ENCODE measurements at regions not wholly inside any gene's neighbourhood (a gene's known extent, or its start where the extent isn't known, plus 50 kb on each side); places are given as distances from the start of the nearest gene placed in this dataset.
"Not testable (repeated sequence)": the region's sequence is repeated elsewhere in the genome, so short reads cannot be mapped to it uniquely, and the experiment has no call there.

- no peak overlapping the region for H3K27ac ChIP-seq (ENCODE audit: low read depth, low read length)
- H3K9ac ChIP-seq (ENCODE audit: low read length): no peak overlapping the region
- no peaks in the 10 kb centered on the region for H3K36me3 ChIP-seq (ENCODE audit: control insufficient read depth, insufficient read depth, low read length)
- H3K9me3 ChIP-seq (ENCODE audit: control insufficient read depth, insufficient read depth, low read depth, low read length): peaks cover 1% of the 10 kb centered on the region; the same call in 1 of the 2 replicates
- no peaks in the 10 kb centered on the region for H3K27me3 ChIP-seq (ENCODE audit: control insufficient read depth, insufficient read depth, low read length)
- no peaks in the 10 kb centered on the region for H3K4me1 ChIP-seq (ENCODE audit: control insufficient read depth, insufficient read depth, low read length)
- H3K4me3 ChIP-seq (ENCODE audit: low read depth, low read length): no peak overlapping the region
These were observed 193.2 kb downstream of the OLFM1 start for GRCh38 chr9:135280666-135281065.

DNA sequence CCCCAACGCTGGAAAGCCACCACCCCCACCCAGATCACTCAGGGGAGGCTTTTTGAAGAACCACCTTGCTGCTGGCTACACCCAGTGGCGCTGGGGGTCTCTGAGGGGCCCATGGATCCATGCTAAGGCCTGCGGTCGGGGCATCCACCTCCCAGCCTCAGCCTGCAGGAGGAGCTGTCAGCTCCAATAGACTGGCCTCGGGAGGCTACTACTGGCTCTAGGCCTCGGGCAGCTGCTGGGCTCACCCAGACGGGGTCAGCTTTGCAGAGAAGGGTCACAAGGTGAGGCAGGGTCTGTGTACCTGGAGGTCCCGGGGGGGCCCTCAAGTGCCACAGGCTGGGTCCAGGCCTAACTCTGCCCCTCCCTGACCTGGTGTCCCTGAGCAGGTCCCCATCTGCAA lies 193.7 kb downstream of the OLFM1 start:
- H3K27ac ChIP-seq (ENCODE audit: low read depth, low read length): no peak overlapping the region
- H3K36me3 ChIP-seq (ENCODE audit: control insufficient read depth, insufficient read depth, low read length): no peaks in the 10 kb centered on the region
- peaks cover 6% of the 10 kb centered on the region; the same call in 1 of the 2 replicates for H3K9me3 ChIP-seq (ENCODE audit: control insufficient read depth, insufficient read depth, low read depth, low read length)
- no peaks in the 10 kb centered on the region for H3K27me3 ChIP-seq (ENCODE audit: control insufficient read depth, insufficient read depth, low read length)
- H3K4me1 ChIP-seq (ENCODE audit: control insufficient read depth, insufficient read depth, low read length): no peaks in the 10 kb centered on the region
- H3K4me3 ChIP-seq (ENCODE audit: low read depth, low read length): no peak overlapping the region
- H3K9ac ChIP-seq (ENCODE audit: low read length): no peak overlapping the region

GRCh38 chr9:135281791-135282737 lies 194.6 kb downstream of the OLFM1 start:
- peaks cover 8% of the 10 kb centered on the region; the same call in 1 of the 2 replicates for H3K9me3 ChIP-seq (ENCODE audit: control insufficient read depth, insufficient read depth, low read depth, low read length)

DNA sequence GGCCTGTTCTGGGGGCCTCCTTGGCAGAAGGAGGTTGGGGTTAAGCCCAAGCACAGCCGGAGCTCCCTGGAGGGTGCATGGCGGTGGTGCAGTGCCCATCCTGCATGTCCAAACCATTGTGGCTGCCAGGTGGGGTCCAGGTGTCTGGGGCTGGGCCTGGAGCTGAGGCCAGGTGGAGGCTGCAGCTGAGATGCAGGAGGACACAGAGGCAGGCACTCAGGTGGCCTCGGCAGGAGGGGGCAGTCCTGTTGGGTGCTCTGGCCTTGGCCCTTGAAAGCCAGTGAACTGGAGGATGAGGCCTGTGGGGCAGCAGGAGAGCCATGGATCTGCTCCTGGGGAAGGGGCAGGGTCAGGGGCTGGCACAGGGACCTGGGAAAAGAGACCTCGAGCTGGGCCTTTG lies 195.3 kb downstream of the OLFM1 start:
- Histone ChIP-seq H3K9me3 (ENCODE audit: control insufficient read depth, insufficient read depth, low read depth, low read length) (peaks cover 8% of the 10 kb centered on the region; the same call in 1 of the 2 replicates), H3K4me1 (ENCODE audit: control insufficient read depth, insufficient read depth, low read length) (no peaks in the 10 kb centered on the region), H3K27me3 (ENCODE audit: control insufficient read depth, insufficient read depth, low read length) (no peaks in the 10 kb centered on the region), H3K4me3 (ENCODE audit: low read depth, low read length) (no peak overlapping the region), H3K36me3 (ENCODE audit: control insufficient read depth, insufficient read depth, low read length) (no peaks in the 10 kb centered on the region), H3K27ac (ENCODE audit: low read depth, low read length) (no peak overlapping the region), H3K9ac (ENCODE audit: low read length) (no peak overlapping the region)

More at GRCh38 chr9:135281791-135282737, 194.6 kb downstream of the OLFM1 start:
- Histone ChIP-seq H3K27me3 (ENCODE audit: control insufficient read depth, insufficient read depth, low read length) (no peaks in the 10 kb centered on the region), H3K4me3 (ENCODE audit: low read depth, low read length) (no peak overlapping the region), H3K36me3 (ENCODE audit: control insufficient read depth, insufficient read depth, low read length) (no peaks in the 10 kb centered on the region), H3K4me1 (ENCODE audit: control insufficient read depth, insufficient read depth, low read length) (no peaks in the 10 kb centered on the region), H3K27ac (ENCODE audit: low read depth, low read length) (no peak overlapping the region), H3K9ac (ENCODE audit: low read length) (no peak overlapping the region)

DNA sequence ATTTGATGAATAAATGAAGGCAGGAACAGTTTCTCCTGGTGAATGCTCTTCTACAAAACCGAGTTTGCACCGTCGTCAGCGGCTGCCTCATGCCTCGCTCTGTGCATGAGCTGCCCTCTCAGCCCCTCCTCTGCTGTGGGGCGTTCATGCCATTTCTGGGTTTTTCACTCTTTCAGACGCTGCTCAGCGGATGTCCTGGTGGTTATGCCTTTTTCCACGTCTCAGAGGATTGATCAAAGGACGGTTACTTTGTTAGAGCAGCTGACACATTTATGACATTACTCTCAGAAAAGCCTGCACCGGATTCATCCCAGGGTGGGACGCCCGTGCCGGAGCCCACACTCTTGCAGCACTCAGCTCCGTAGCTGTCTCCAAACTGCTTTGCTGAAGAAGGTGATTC lies 195.9 kb upstream of the PPP1R26 start:
- H3K27ac ChIP-seq (ENCODE audit: low read depth, low read length): no peak overlapping the region
- no peaks in the 10 kb centered on the region for H3K4me1 ChIP-seq (ENCODE audit: control insufficient read depth, insufficient read depth, low read length)
- H3K36me3 ChIP-seq (ENCODE audit: control insufficient read depth, insufficient read depth, low read length): no peaks in the 10 kb centered on the region
- peaks cover 8% of the 10 kb centered on the region; the same call in 1 of the 2 replicates for H3K9me3 ChIP-seq (ENCODE audit: control insufficient read depth, insufficient read depth, low read depth, low read length)
- H3K27me3 ChIP-seq (ENCODE audit: control insufficient read depth, insufficient read depth, low read length): no peaks in the 10 kb centered on the region
- no peak overlapping the region for H3K4me3 ChIP-seq (ENCODE audit: low read depth, low read length)
- no peak overlapping the region for H3K9ac ChIP-seq (ENCODE audit: low read length)

GRCh38 chr9:135284386-135285134 lies 195.0 kb upstream of the PPP1R26 start:
- H3K9me3 ChIP-seq (ENCODE audit: control insufficient read depth, insufficient read depth, low read depth, low read length): peaks cover 8% of the 10 kb centered on the region; the same call in 1 of the 2 replicates
- no peaks in the 10 kb centered on the region for H3K36me3 ChIP-seq (ENCODE audit: control insufficient read depth, insufficient read depth, low read length)
- no peaks in the 10 kb centered on the region for H3K27me3 ChIP-seq (ENCODE audit: control insufficient read depth, insufficient read depth, low read length)
- no peak overlapping the region for H3K4me3 ChIP-seq (ENCODE audit: low read depth, low read length)
- no peaks in the 10 kb centered on the region for H3K4me1 ChIP-seq (ENCODE audit: control insufficient read depth, insufficient read depth, low read length)
- H3K27ac ChIP-seq (ENCODE audit: low read depth, low read length): no peak overlapping the region
- H3K9ac ChIP-seq (ENCODE audit: low read length): no peak overlapping the region

DNA sequence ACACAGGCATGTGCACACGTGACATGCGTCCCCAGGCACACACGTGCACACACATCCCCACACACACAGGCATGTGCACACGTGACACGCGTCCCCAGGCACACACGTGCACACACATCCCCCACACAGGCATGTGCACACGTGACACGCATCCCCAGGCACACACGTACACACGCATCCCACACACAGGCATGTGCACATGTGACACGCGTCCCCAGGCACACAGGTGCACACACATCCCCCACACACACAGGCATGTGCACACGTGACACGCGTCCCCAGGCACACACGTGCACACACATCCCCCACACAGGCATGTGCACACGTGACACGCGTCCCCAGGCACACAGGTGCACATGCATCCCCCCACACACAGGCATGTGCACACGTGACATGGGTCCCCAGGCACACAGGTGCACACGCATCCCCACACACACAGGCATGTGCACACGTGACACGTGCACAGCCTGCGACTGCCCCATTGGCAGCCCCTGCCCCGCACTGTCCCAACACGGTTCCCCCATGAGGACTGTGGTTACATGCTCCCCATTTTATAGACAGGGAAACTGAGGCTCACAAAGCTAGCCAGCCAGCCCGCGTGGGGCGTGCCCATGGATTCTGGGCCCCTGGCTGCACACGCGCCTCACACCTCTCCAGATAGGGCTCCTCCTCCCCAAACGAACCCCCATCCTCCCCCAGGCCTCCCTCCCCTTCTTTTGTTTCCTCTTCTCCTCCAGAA lies 193.2 kb upstream of the PPP1R26 start:
- H3K9me3 ChIP-seq (ENCODE audit: control insufficient read depth, insufficient read depth, low read depth, low read length); H3K27me3 ChIP-seq (ENCODE audit: control insufficient read depth, insufficient read depth, low read length); H3K27ac ChIP-seq (ENCODE audit: low read depth, low read length): not testable (repeated sequence)

DNA sequence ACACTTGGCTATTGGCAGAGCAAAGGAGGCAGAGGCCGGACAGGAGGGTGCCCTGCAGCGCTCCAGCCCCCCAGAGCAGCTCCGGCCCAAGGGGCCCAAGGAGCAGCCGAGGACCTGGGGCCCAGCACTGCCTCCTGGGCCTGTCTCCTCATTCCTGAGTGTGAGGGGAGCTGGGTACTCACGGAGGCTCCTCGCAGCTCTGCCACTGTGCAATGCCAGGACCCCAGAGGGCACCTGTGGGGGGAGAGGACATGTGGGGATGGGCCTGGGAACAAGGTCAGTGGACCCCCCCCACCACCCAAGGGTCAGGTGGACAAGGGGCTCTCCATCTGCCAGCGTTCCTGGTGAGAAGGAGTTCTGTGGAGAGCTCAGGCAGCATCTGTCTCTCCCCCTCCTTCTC lies 192.6 kb upstream of the PPP1R26 start:
- Histone ChIP-seq H3K27me3 (ENCODE audit: control insufficient read depth, insufficient read depth, low read length) (no peaks in the 10 kb centered on the region), H3K9me3 (ENCODE audit: control insufficient read depth, insufficient read depth, low read depth, low read length) (peaks cover 8% of the 10 kb centered on the region; the same call in 1 of the 2 replicates), H3K9ac (ENCODE audit: low read length) (no peak overlapping the region), H3K4me1 (ENCODE audit: control insufficient read depth, insufficient read depth, low read length) (no peaks in the 10 kb centered on the region), H3K36me3 (ENCODE audit: control insufficient read depth, insufficient read depth, low read length) (no peaks in the 10 kb centered on the region), H3K27ac (ENCODE audit: low read depth, low read length) (no peak overlapping the region), H3K4me3 (ENCODE audit: low read depth, low read length) (no peak overlapping the region)

More for the DNA sequence above, 193.2 kb upstream of the PPP1R26 start:
- not testable (repeated sequence) for H3K36me3 ChIP-seq (ENCODE audit: control insufficient read depth, insufficient read depth, low read length); H3K4me3 ChIP-seq (ENCODE audit: low read depth, low read length); H3K9ac ChIP-seq (ENCODE audit: low read length); H3K4me1 ChIP-seq (ENCODE audit: control insufficient read depth, insufficient read depth, low read length)

GRCh38 chr9:135287627-135288026 lies 192.0 kb upstream of the PPP1R26 start:
- Histone ChIP-seq H3K4me3 (ENCODE audit: low read depth, low read length) (no peak overlapping the region), H3K27me3 (ENCODE audit: control insufficient read depth, insufficient read depth, low read length) (no peaks in the 10 kb centered on the region), H3K27ac (ENCODE audit: low read depth, low read length) (no peak overlapping the region), H3K4me1 (ENCODE audit: control insufficient read depth, insufficient read depth, low read length) (no peaks in the 10 kb centered on the region), H3K9me3 (ENCODE audit: control insufficient read depth, insufficient read depth, low read depth, low read length) (peaks cover 8% of the 10 kb centered on the region; the same call in 1 of the 2 replicates), H3K36me3 (ENCODE audit: control insufficient read depth, insufficient read depth, low read length) (no peaks in the 10 kb centered on the region), H3K9ac (ENCODE audit: low read length) (no peak overlapping the region)

- Histone ChIP-seq H3K27ac (ENCODE audit: low read depth, low read length) (no peak overlapping the region), H3K27me3 (ENCODE audit: control insufficient read depth, insufficient read depth, low read length) (no peaks in the 10 kb centered on the region), H3K9me3 (ENCODE audit: control insufficient read depth, insufficient read depth, low read depth, low read length) (peaks cover 8% of the 10 kb centered on the region; the same call in 1 of the 2 replicates), H3K9ac (ENCODE audit: low read length) (no peak overlapping the region), H3K36me3 (ENCODE audit: control insufficient read depth, insufficient read depth, low read length) (no peaks in the 10 kb centered on the region), H3K4me1 (ENCODE audit: control insufficient read depth, insufficient read depth, low read length) (no peaks in the 10 kb centered on the region), H3K4me3 (ENCODE audit: low read depth, low read length) (no peak overlapping the region)
These were observed 191.5 kb upstream of the PPP1R26 start for GRCh38 chr9:135288054-135288453.
